Esophagus (tissue), 2 donors: ENCODE measurements at regions not wholly inside any gene's neighbourhood (a gene's known extent, or its start where the extent isn't known, plus 50 kb on each side); places are given as distances from the start of the nearest gene placed in this dataset.
"Not testable (repeated sequence)": the region's sequence is repeated elsewhere in the genome, so short reads cannot be mapped to it uniquely, and the experiment has no call there.

Experiments used
- H3K27ac ChIP-seq, 2 donors: one replicate each; pipeline ENCODE4 v1.5.1; 2013; ENCODE audit warnings: low read depth in 2 of 2, mild to moderate bottlenecking in 2 of 2, inconsistent platforms in 1 of 2, low read length in 1 of 2, moderate library complexity in 1 of 2
- H3K27me3 ChIP-seq, 2 donors: one replicate each; pipeline ENCODE4 v1.6.1; 2013; ENCODE audit warnings: low read length in 2 of 2, control low read depth in 1 of 2, mild to moderate bottlenecking in 1 of 2; ENCODE audit not compliant: insufficient read depth in 2 of 2, control insufficient read depth in 1 of 2
- H3K36me3 ChIP-seq, 2 donors: one replicate each; pipeline ENCODE4 v1.6.1; 2013; ENCODE audit warnings: low read length in 1 of 2; ENCODE audit not compliant: control insufficient read depth in 2 of 2, insufficient read depth in 2 of 2
- H3K4me1 ChIP-seq, 2 donors: one replicate each; pipeline ENCODE4 v1.6.1; 2013; ENCODE audit warnings: low read length in 1 of 2; ENCODE audit not compliant: control insufficient read depth in 2 of 2, insufficient read depth in 2 of 2
- H3K4me3 ChIP-seq, 2 donors: one replicate each; pipeline ENCODE4 v1.5.1; 2013; ENCODE audit warnings: low read length in 2 of 2, mild to moderate bottlenecking in 2 of 2, low read depth in 1 of 2, moderate library complexity in 1 of 2
- H3K9me3 ChIP-seq, 2 donors: one replicate each; pipeline ENCODE4 v1.6.1; 2013; ENCODE audit warnings: mild to moderate bottlenecking in 2 of 2, low read depth in 1 of 2, low read length in 1 of 2, moderate library complexity in 1 of 2; ENCODE audit not compliant: control insufficient read depth in 2 of 2, insufficient read depth in 1 of 2
- WGBS, 2 donors: extraction: QIAGEN DNeasy Blood & Tissue Kit; methylation state at CpG; one replicate each; pipeline ENCODE4 v1.1.7; 2013; 5-methylcytosine and 5-hydroxymethylcytosine counted together
- donor health status: healthy with polysubstance abuse.
- donor health status: Bipolar disorder and iron deficiency.

DNA sequence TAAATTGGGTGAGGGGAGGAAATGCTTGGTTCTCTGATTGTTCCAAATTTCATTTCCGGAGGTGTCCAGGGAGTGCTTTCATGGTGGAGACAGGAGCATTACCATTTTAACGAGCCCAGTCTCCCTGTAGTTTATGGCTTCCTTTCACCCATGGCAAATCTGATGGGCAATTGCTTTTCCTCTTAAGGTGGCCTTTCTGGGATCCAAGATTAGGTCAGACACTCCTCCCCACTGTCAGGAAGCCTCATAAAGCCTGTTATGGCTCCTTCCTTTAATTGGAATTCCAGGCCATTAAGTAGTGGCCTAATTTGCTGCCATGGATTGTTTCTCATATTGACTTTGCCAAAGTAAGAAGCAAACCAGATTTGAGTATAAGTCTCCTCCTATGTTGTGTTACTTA is 157.8 kb downstream of the PDCD6IP start:
- Histone ChIP-seq H3K27me3 (no peaks in the 10 kb centered on the region), H3K4me3 (no peak overlapping the region), H3K9me3 (no peaks in the 10 kb centered on the region), H3K36me3 (no peaks in the 10 kb centered on the region), H3K27ac (no peak overlapping the region), H3K4me1 (no peaks in the 10 kb centered on the region)
- WGBS, 2 donors = 84 to 88% methylated on average over 2 of the region's 2 CpGs

- Histone ChIP-seq H3K36me3 (no peaks in the 10 kb centered on the region), H3K4me1 (no peaks in the 10 kb centered on the region), H3K27me3 (no peaks in the 10 kb centered on the region), H3K27ac (no peak overlapping the region), H3K9me3 (no peaks in the 10 kb centered on the region), H3K4me3 (no peak overlapping the region)
- WGBS, 2 donors = 90 to 95% methylated on average over 4 of the region's 4 CpGs
Measured at GRCh38 chr3:33956776-33957175, 158.3 kb downstream of the PDCD6IP start.

DNA sequence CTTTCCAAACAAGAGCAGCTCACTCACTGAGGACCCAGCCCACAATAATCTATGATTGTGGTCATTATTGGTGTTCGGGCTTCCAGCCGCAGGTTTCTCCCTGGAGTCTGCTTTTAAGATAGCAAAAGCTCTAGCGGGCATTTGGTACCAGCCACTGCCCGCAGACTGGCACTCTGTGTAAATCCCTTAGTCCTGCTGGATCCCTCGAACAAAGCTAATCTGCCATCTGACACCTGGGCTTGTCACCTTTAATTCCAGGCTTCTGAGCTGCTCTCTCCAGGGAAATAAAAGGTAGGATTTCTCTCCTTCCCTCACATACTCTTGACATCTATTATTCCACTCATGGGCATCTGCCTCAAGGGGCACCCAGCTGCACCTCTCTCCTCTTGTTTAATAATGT is 158.7 kb downstream of the PDCD6IP start:
- Histone ChIP-seq H3K4me3 (no peak overlapping the region), H3K27ac (no peak overlapping the region), H3K4me1 (no peaks in the 10 kb centered on the region), H3K36me3 (no peaks in the 10 kb centered on the region), H3K9me3 (no peaks in the 10 kb centered on the region), H3K27me3 (no peaks in the 10 kb centered on the region)
- 89 to 92% methylated on average over 5 of the region's 5 CpGs for WGBS, 2 donors

- H3K9me3 ChIP-seq = peaks cover 0 to 2% of the 10 kb centered on the region in 2 donors
- H3K4me1 ChIP-seq = no peaks in the 10 kb centered on the region
- H3K27ac ChIP-seq = no peak overlapping the region
- H3K27me3 ChIP-seq = no peaks in the 10 kb centered on the region
- H3K36me3 ChIP-seq = no peaks in the 10 kb centered on the region
- H3K4me3 ChIP-seq = no peak overlapping the region
- 62 to 80% methylated on average over 1 of the region's 1 CpG for WGBS, 2 donors
Measured at GRCh38 chr3:33958661-33959060, 160.2 kb downstream of the PDCD6IP start.

DNA sequence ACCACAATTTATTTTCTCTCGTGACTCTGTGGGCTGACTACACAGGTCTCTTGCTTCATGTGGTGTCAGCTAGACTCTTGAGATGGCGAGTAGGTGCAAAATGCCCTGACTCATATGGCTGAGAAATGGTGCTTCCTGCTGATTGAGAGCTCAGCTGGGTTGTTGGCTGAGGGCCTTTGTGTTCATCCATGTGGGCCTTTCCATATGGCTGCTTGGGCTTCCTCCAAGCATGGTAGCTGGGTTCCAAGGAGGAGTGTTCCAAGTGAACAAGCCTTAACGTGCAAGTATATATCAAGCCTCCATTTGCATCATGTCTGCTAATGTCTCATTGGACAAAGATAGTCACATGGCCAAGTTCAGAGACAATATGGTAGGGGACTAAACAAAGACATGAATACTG is 164.0 kb downstream of the PDCD6IP start:
- H3K9me3 ChIP-seq = peaks cover 0 to 2% of the 10 kb centered on the region in 2 donors
- H3K4me3 ChIP-seq = no peak overlapping the region
- WGBS, 2 donors = 64 to 72% methylated on average over 3 of the region's 3 CpGs
- H3K27me3 ChIP-seq = no peaks in the 10 kb centered on the region
- H3K27ac ChIP-seq = no peak overlapping the region
- no peaks in the 10 kb centered on the region for H3K36me3 ChIP-seq
- no peaks in the 10 kb centered on the region for H3K4me1 ChIP-seq

DNA sequence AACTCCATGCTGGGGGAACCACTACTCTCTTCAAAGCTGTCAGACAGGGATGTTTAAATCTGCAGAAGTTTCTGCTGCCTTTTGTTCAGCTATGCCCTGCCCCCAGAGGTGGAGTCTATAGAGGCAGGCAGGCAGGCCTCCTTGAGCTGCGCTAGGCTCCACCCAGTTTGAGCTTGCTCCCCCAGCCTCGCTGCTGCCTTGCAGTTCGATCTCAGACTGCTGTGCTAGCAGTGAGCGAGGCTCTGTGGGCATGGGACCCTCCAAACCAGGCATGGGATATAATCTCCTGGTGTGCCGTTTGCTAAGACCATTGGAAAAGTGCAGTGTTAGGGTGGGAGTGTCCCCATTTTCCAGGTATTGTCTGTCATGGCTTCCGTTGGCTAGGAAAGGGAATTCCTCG is 171.8 kb downstream of the PDCD6IP start:
- not testable (repeated sequence) for H3K4me1 ChIP-seq, H3K27me3 ChIP-seq, H3K27ac ChIP-seq, H3K4me3 ChIP-seq, H3K9me3 ChIP-seq, H3K36me3 ChIP-seq
- WGBS, 2 donors = 81 to 87% methylated on average over 7 of the region's 7 CpGs

DNA sequence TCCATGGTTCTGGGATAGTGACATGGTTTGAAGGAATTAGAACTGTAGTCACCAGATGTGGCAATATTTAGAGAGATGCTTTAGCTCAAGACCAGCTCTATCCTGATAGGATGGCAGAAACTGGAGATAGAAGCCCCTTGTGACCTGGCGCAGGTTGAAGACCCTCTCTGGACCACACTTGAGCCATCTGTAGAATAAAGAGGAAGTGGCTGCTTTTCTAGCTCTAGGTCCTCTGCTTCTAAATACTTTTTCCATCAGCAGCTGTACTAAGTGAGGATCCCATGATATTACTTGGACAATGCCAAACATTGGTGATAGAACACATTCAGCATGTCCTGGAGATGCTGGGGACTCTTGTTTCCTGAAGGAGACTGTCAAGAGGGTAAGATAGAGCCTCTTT is 172.6 kb downstream of the PDCD6IP start:
- peaks cover 0 to 3% of the 10 kb centered on the region in 2 donors for H3K9me3 ChIP-seq
- no peaks in the 10 kb centered on the region for H3K4me1 ChIP-seq
- peaks cover 0 to 2% of the 10 kb centered on the region in 2 donors for H3K36me3 ChIP-seq
- H3K4me3 ChIP-seq = peak overlapping the region in 1 of 2 donors; percentile 11
- H3K27ac ChIP-seq = no peak overlapping the region
- WGBS, 2 donors = 89 to 94% methylated on average over 1 of the region's 1 CpG
- H3K27me3 ChIP-seq = no peaks in the 10 kb centered on the region

DNA sequence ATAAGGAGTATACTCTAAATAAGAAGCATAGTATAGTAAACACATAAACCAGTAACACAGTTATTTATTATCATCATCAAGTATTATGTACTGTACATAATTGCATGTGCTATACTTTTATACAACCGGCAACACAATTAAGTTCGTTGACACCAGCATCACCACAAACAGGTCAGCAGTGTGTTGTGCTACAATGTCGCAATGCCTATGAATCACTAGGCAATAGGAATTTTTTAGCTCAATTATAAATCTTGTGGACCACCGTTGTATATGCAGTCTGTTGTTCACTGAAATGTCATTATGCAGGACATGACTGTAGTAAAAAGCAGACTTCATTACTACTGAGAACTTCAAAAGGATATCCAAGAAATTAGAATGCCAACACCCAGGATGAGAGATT is 177.0 kb downstream of the PDCD6IP start:
- H3K36me3 ChIP-seq = peaks cover 0 to 2% of the 10 kb centered on the region in 2 donors
- no peak overlapping the region for H3K27ac ChIP-seq
- H3K4me1 ChIP-seq = no peaks in the 10 kb centered on the region
- H3K27me3 ChIP-seq = no peaks in the 10 kb centered on the region
- H3K9me3 ChIP-seq = peaks cover 0 to 1% of the 10 kb centered on the region in 2 donors
- 90 to 92% methylated on average over 4 of the region's 4 CpGs for WGBS, 2 donors
- no peak overlapping the region for H3K4me3 ChIP-seq

DNA sequence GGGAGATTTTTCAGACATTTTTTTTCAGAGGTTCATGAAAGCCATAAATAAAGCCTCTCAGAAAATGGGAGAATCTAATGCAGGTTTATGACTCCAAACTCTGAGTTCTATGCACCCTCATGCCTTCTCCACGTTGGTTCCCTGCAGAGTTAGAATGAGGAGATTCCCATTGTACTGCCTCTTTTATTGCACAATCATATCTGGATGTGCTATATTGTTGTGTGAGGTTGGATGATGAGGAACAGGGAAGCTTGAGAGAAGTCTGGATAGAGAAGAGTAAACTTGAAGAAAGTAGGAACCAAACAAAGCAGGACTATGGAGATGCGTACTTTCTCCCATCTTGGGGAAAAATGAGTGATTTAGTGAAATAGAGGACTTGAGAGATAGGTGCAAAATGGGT is 178.8 kb downstream of the PDCD6IP start:
- H3K4me3 ChIP-seq = no peak overlapping the region
- H3K27ac ChIP-seq = no peak overlapping the region
- no peaks in the 10 kb centered on the region for H3K4me1 ChIP-seq
- 69 to 75% methylated on average over 2 of the region's 2 CpGs for WGBS, 2 donors
- H3K36me3 ChIP-seq = no peaks in the 10 kb centered on the region
- no peaks in the 10 kb centered on the region for H3K27me3 ChIP-seq
- no peaks in the 10 kb centered on the region for H3K9me3 ChIP-seq

- WGBS, 2 donors = 36 to 39% methylated on average over 3 of the region's 3 CpGs
- H3K9me3 ChIP-seq = no peaks in the 10 kb centered on the region
Measured at GRCh38 chr3:33980252-33980651, 181.8 kb downstream of the PDCD6IP start.

More at GRCh38 chr3:33980252-33980651, 181.8 kb downstream of the PDCD6IP start:
- H3K27ac ChIP-seq = no peak overlapping the region
- no peak overlapping the region for H3K4me3 ChIP-seq
- H3K27me3 ChIP-seq = no peaks in the 10 kb centered on the region
- no peaks in the 10 kb centered on the region for H3K36me3 ChIP-seq
- no peaks in the 10 kb centered on the region for H3K4me1 ChIP-seq
